ENCODE measurements at regions not wholly inside any gene's neighbourhood (a gene's known extent, or its start where the extent isn't known, plus 50 kb on each side); places are given as distances from the start of the nearest gene placed in this dataset.
"Not testable (repeated sequence)": the region's sequence is repeated elsewhere in the genome, so short reads cannot be mapped to it uniquely, and the experiment has no call there.

DNA sequence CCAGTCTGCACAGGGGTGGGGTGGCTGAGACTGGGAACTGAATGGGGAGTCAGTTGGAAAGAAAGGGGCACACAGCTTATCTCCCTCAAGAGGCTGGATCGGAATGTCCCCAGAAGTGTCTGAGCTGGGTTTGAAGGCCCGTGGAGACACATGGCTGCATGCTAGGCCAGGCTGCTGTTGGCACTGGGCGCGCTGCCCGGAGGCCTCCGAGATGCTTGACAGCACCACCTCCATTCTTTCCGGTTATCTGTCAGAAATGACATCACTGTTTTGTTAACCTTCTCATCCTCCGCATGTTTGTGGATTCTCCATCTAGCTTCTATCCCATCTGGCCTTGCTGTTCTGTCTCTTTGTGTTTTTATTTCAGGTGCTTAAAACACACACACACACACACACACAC, 85.5 kb downstream of the APIP start:
- DNase-seq: peak; percentile 87

DNA sequence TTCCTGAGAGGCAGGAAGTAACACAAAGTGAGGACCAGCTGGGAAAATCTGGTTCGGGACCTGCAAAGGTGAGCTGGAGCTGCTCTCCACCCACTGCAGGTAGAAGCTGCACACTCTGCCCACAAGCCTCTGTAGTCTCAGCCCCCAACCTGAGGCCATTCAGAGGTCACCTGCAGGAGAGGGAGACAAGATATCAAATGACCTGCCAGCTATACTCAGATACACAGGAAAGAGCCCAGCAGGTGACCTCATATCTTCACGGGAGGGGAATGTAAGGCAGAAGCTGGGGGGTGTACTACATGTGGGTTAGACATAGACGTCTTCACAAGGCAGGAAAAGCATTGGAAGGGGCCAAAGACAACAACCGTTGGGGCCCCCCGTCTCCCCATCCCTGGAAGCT, 86.1 kb downstream of the APIP start:
- DNase-seq: peak; percentile 74

DNA sequence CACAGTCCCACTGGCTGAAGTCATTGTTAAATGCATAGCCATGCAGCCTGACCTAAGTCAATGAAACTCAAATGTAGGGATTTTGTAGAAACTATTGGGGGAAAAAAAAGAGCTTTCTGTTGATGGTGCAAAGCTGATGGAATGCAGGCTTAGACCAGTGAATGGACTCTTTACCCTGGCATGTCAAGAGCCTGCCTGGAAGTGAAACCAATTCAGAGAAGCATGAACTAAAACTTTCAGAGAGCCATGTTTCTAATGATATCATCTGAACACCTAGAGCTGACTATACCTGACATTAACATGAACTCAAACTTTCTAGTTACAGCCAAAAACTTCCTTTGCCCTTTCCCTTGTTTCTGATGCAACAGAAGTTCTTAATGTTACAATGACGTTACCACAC, 89.0 kb downstream of the APIP start:
- DNase-seq: no peak

DNA sequence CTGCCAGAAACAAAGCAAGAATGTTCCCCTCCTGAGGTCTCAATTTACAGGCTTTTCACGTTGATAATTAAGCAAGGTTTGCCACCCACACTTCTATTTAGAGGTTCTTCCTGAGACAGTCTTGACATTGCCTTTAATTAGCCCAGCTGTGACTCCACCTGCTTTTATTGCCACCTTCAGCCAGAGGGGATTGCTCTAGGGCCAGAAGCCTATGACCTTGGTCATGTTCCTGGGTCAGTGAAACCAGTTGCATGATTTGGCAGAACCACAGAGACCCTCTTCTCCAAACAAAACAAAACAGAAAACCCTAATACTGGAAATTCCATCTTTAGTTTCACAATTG, 89.8 kb downstream of the APIP start:
- DNase-seq: no peak

DNA sequence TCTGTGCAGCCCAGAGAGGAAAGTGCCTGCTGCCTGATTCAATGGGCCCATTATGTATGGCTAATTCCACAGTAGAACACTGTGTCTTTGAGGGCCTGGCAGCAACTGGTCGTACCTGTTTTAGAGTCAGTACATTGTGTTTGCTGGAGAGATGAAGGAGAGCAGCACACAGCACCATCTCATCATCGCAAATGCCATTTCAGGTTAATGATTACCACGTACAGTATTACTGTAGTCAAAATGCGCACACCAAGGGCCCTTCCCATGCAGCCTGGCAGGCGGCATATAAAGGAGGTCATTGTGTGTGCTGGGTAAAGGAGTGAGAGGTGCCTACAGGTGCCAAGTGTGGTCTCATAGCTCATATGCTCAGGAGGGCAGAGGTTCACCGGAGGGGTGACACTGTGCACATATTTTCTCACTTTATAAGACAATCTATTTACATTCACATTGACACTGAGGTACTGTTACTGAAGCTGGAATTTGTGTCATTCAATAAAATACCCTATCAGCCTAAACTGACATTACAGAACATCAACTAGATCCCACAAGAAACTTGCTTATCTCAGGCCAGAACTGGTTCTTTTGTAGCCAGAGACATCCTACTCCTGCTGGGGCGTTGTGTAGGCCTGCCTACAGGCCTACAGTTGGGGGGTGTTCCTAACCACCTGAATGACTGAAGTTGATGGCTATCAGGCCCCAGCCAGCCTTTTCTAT, 90.4 kb downstream of the APIP start:
- peak; percentile 58 for DNase-seq

DNA sequence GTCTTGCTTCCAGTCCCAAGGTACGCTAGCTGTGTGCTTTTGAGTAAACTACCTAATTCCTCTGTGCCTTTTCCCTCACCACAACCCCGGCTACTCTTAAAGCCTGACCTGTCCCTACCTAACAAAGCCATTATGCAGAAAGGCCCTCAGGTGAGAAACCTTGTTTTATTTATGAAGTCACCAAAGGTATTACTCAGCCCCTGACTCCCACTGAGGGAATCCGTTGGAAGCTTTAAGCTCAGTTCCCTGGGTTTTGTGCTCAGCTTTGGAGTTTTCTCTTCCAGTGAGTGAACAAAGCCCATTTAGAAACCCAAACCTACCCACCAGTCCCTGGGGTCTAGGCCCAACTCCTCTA, 90.9 kb downstream of the APIP start:
- DNase-seq: no peak

DNA sequence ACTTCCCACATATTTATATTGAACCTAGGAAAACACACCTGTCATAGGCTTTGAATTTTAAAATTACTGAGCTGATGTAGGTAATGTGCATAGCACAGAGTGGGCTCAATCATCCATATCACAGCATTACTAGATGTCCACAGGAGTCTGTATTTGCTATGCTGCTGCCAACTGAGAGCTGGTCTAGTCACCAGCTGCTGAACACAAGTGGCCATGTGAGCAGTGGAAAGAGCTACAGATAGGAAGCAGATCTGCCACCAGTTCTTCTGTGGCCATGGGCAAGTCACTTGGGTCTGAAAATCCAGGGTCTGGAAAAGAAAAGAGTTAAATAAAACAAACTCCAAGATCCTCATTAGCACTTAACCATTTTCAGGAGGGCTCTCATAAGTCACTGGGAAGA, 91.8 kb downstream of the APIP start:
- peak; percentile 28 for DNase-seq

DNA sequence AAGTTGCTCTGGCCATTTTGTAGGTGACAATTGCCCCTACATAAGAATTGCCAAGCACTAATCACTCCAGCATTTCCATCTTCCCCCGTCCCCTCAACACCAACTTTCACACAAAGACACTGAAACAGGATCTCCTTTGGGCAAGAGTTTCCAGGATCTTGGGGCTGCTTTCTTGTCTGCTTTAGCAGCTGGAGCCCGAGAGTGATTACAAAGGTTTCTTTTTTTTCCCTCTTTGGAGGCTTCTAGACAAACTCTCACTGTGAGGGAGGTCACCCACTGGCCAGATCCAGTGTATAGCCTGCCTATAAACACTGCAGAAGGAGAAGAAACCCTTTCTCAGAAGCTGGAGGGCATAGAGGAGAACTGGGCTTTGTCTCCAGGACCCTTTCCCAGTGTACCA, 92.5 kb downstream of the APIP start:
- DNase-seq: no peak

DNA sequence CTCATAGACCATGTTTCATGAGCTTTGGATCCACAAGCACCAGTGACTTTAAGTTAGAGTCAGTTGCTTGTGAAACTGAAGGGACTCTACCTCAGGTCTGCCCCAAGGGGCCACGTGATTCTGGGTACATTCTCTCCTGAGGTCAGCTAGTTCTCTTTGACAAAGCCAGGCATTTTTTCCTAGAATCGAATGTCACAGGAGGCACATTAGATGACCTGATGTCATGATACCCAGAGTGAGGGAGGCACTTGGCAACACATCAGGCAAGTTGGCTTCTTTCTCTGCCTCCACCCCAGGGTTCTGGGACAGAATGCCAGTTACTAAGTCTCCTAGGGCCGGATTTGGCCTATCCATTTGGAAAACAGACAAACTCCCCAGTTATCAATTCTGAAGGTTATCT, 93.0 kb downstream of the APIP start:
- no peak for DNase-seq

DNA sequence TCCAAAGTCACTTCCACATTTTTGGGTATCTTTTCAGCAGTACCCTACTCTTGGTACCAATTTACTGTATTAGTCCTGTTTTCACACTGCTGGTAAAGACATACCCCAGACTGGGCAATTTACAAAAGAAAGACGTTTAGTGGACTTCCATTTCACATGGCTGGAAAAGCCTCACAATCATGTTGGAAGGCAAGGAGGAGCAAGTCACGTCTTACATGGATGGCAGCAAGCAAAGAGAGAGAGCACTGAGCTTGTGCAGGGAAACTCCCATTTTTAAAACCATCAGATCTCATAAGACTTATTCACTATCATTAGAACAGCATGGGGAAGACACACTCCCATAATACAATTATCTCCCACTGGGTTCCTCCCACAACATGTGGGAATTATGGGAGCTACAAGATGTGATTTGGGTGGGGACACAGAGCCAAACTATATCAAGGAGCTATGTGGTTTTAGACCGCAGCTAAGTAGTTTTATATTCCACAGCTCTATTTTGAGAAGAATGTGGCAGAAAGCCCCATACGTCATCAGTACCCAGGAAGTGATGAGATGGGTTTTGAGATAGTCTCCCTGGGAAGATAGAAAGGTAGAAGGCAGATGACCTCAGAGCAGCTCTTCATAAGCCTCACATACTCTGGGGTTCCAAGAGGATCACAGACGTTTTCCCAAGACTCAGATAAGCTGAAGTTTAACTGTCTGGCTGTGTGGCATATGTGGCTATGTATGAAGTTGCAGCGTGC, 96.3 kb downstream of the APIP start:
- no peak for DNase-seq

DNA sequence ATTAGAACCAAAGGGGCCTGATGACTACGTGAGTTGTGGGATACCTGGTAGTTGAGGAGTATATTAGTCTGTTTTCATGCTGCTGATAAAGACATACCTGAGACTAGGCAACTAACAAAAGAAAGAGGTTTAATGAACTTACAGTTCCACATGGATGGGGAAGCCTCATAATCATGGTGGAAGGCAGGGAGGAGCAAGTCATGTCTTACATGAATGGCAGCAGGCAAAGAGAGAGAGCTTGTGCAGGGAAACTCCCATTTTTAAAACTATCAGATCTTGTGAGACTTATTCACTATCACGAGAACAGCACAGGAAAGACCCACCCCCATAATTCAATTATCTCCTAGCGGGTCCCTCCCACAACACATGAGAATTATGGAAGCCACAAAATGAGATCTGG, 98.4 kb downstream of the APIP start:
- DNase-seq: not testable (repeated sequence)

DNA sequence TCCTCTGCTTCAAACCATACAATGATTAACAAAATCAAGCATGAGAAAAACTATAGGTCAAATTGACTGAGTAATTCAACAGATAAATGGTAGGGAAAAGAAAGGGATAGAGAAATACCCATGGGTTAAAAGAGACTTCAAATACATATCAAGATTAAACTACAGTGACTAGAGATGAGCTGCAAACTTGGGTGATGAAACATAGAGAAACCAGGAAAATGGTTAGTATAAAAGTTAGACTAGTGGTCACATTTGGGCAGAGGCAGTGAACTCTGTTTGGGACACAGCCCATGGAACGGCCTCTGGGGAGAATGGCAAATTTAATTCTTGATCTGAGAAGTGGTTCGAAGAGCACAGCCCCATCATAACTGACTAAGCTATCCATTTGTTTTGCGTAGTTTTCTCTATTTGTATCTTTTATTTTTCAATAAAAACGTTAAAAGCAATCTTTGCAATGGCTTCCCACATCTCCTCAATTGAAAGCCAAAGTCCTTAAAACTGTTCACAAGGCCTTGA, 99.4 kb downstream of the APIP start:
- no peak for DNase-seq

DNA sequence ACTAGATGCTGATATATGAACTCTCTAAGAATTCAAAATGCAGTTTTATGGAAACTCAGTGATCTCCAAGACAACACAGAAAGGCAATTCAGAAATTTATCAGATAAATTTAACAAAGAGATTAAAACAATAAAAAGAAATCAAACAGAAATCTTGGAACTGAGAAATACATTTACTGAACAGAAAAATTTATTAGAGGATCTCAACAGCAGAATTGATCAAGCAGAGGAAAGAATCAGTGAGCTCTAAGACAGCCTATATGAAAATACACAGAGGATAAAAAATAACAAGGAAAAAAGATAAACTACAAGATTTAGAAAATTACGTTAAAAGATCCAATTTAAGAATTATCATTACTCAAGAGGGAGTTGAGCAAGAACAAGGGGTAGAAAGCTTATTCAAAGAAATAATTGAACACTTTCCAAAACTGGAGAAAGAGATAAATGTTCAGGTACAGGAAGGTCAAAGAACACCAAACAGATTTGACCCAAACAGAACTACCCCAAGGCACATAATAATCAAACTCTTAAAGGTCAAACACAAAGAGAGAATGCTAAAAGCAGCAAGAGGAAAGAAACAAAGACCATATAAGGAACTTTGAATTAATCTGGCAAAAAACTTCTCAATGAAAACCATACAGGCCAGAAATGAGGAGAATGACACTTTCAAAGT, 103.1 kb downstream of the APIP start:
- DNase-seq: no peak

DNA sequence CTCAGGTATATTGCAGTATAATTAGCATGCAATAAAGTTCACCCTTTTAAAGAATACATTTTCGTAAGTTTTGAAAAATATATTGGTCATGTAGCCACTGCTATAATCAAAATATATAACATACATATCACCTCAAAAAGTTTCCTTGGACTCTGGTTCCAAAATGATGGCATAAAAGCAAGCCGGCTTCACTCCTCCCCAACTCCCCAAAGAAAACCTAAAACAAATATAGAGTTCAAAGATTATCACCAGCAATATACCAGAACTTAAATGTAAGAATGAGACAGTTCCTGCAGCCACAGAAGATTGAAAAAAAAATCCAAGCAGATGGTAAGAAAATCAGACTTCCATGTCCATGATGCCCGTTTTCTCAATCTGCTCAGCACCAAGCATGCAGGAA, 104.3 kb downstream of the APIP start:
- no peak for DNase-seq

DNA sequence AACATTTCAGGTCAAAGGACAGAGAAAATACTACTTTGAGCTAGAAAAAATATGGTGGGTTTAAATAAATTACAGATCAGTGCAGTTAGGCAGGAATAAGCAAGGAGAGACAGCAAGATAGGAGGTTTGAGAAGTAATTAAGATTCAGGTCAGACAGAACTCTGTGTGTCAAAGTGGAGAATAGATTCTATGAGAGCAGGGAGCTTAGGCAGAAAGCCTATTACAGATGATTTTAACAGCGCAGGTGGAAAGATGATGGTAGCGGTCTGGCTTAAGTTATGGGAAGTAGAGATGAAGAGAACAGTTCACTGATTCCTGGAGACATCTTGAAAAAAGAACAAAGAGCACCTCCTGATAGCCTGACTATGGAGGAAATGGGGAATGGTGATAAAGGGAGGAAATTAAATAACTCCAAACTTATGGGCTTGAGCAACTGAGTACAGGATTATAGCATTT, 106.0 kb downstream of the APIP start:
- no peak for DNase-seq

DNA sequence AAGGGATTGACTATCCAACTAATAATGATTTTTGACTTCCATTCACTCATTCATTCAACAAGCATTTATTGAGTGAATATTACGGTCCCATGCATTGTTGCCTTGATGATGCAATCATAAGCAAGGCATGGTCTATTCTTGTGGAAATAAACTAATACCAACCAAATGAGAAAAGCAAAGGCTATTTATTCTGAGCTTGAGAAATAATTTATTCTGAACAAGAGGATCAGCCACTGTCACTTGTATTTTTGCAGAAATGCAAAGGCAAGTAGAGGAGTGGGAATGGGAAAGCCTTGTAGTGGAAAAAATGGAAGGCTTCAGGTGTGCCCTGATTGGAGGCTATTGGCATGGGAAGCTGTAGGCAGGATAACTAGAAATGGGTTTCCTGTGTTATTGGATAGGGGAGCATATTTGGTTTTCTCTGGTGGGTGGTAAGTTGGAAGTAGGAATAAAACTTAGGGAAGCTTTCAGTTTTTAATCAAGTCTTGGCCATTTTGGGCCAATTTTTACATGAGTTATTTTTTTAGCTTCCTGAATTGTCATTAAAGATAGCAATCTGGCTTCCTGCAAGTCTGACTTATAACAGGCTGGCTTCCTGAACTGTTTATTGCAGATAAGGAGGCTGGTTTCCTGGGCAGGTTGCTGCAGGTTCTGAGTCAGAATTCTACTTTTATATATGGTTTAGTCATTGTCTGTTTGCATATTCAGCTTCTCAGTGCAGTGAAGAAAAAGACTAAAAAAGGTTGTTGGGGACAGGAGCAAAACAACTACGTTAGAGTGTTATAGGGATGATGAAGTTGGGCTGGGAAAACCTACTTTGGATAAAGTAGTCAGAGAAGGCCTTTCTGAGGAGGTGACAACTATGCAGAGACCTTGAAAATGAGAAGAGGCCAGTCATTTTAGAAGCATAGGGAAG, 106.7 kb downstream of the APIP start:
- no peak for DNase-seq

DNA sequence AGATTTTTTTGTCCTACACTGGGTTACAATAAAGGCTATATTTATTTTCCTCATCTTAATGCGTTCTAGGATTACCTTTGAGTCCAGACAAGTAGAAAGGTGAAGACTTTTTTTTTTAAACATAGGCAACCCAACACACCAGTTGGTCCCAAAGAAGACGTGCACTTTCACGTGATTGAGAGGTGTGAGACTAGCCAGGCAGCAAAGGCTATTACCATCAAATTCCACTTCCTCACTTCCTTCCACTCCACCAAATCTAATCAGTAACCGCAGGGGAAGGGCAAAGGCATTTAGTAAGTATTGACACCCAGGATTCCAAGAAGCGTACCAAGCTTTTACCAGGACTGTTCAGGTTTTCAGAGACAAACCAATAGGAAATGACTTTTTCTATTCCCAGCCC, 109.3 kb downstream of the APIP start:
- DNase-seq: no peak

DNA sequence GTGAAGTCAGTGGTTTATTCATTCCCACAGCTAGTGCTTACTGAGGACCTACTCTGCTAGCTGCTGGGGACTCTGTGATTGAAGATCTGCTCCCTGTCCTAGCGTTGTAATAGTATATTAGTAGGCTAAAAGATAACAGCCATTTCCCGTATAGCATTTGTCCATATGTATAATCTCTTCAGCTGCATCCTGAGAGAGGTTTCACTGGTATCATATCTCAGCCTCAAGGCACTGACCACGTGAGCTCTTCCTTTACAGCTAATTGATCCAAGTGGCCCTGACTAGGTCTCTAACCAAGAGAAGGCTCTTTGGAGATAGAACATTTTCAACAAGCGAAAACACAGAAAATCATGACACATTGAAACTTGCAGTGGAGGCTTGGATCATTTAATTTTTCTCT, 110.2 kb downstream of the APIP start:
- DNase-seq: no peak

DNA sequence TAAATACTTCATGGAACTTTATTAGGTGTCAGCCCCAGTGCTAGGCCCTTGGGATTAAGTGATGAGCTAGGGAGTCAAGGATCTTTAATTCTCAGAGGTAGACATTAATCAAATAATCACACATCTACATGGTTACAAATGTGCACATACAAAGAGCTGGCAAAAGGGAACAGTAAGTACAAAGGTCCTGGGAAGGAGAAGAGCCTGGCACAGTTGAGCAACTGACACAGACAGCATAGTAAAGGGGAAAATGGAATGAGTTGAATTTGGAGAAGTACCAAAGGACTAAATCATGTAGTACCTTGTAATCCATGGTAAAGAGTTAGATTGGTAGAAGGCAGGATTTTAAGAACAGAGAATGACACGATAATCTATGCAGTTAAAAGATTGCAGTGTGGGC, 116.3 kb downstream of the APIP start:
- DNase-seq: no peak

DNA sequence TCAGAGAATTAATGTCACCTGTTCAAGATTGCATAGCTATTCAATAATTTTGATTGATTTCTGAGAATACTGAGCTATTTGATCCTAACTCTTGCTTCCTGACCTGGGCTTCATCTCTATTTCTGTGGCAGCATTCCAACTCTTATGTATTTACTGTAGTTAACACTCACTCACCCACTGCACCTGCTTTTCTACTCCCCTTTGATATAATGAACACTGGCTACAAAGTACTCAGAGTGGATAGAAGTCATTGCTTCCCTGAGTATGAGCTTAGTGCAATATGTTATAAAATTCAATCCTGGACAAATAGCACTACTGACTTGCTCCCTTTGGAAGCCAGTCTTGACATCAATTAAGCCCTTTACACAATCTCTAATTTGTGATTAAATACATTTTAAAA, 117.2 kb downstream of the APIP start:
- peak; percentile 89 for DNase-seq

DNA sequence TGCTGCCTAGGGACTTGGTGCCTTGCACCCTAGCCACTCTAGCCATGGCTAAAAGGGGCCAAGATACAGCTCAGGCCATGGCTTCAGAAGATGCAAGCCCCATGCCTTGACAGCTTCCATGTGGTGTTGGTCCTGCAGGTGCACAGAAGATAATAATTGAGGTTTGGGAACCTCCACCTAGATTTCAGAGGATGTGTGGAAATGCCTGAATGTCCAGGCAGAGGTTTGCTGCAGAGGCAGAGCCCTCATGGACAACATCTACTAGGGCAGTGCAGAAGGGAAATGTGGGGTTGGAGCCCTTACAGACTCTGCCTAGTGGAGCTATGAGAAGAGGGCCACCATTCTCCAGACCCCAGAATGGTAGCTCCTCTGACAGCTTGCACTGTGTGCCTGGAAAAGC, 118.7 kb downstream of the APIP start:
- not testable (repeated sequence) for DNase-seq

DNA sequence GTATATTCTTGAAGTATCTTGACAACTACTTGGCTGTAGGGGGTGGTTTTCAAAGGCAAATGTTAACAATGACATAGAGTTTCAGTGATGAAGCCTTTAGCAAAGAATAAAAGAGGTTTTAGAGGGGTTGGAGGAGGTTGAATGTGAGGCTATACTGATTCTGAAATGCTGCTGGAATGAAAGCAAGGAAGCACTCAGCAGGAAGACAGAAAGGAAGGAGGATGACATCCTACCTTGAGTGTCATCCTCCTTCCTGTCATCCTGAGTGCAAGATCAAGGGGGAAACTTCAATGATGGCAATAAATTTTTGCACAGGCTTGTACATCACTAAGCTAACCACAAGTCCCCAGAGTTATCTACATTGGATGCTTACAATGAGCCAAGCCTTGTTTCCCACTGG, 120.5 kb downstream of the APIP start:
- DNase-seq: no peak

DNA sequence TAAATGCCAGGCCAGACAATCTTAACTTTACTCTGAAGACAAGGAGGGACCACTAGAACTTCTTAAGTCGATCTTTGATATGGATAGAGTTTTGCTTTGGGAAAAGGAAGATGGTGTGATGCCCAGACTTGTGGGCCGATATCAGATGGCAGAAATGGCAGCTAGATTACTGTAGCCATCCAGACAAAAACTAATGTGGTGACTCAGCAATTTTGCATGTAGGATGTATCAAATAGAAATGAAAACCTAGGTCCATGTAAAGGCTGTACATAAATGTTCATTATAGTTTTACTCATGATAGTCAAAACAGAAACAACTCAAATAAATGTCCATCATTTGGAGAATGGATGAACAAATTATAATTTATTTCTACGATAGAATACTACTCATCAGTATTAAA, 121.5 kb downstream of the APIP start:
- no peak for DNase-seq
